HG03432 (cell line): ENCODE measurements at regions not wholly inside any gene's neighbourhood (a gene's known extent, or its start where the extent isn't known, plus 50 kb on each side); places are given as distances from the start of the nearest gene placed in this dataset.

Source experiments
- ATAC-seq: cut with Tn5 transposase; IDR thresholded peaks from one replicate; pipeline ENCODE4 v1.9.1; 2021; ENCODE audit warnings: mild to moderate bottlenecking, moderate library complexity; ENCODE audit not compliant: unreplicated experiment

GRCh38 chr7:48703466-48703865, 220.9 kb upstream of the CDC14C start:
- ATAC-seq: no peak

- no peak for ATAC-seq
Observed at GRCh38 chr7:48708122-48708521, 216.2 kb upstream of the CDC14C start.

GRCh38 chr7:48708635-48709034, 215.7 kb upstream of the CDC14C start:
- ATAC-seq: no peak

GRCh38 chr7:48710995-48711394, 213.4 kb upstream of the CDC14C start:
- peak; percentile 53 for ATAC-seq

- no peak for ATAC-seq
Observed at GRCh38 chr7:48718731-48719378, 205.5 kb upstream of the CDC14C start.

- no peak for ATAC-seq
Observed at GRCh38 chr7:48728799-48729198, 195.5 kb upstream of the CDC14C start.

- no peak for ATAC-seq
Observed at GRCh38 chr7:48734695-48735406, 189.5 kb upstream of the CDC14C start.

GRCh38 chr7:48741545-48741944, 182.8 kb upstream of the CDC14C start:
- ATAC-seq: no peak

GRCh38 chr7:48742079-48742798, 182.1 kb upstream of the CDC14C start:
- no peak for ATAC-seq

- ATAC-seq: no peak
Observed at GRCh38 chr7:48748081-48748833, 176.1 kb upstream of the CDC14C start.

- ATAC-seq: no peak
Observed at GRCh38 chr7:48755061-48755555, 169.2 kb upstream of the CDC14C start.

- no peak for ATAC-seq
Observed at GRCh38 chr7:48759431-48760080, 164.8 kb upstream of the CDC14C start.

- no peak for ATAC-seq
Observed at GRCh38 chr7:48760528-48761265, 163.7 kb upstream of the CDC14C start.

GRCh38 chr7:48780862-48781261, 143.5 kb upstream of the CDC14C start:
- no peak for ATAC-seq

- ATAC-seq: peak; percentile 64
Observed at GRCh38 chr7:48781752-48782151, 142.6 kb upstream of the CDC14C start.

- ATAC-seq: no peak
Observed at GRCh38 chr7:48782511-48782910, 141.8 kb upstream of the CDC14C start.

- ATAC-seq: no peak
Observed at GRCh38 chr7:48786951-48787350, 137.4 kb upstream of the CDC14C start.

GRCh38 chr7:48803250-48803649, 121.1 kb upstream of the CDC14C start:
- no peak for ATAC-seq

- no peak for ATAC-seq
Observed at GRCh38 chr7:48806731-48807130, 117.6 kb upstream of the CDC14C start.

- no peak for ATAC-seq
Observed at GRCh38 chr7:48811071-48811470, 113.3 kb upstream of the CDC14C start.
